ENCODE measurements at regions not wholly inside any gene's neighbourhood (a gene's known extent, or its start where the extent isn't known, plus 50 kb on each side); places are given as distances from the start of the nearest gene placed in this dataset.

- Histone ChIP-seq H3K27ac (ENCODE audit: low read depth in 2 of 2, low read length in 2 of 2) (no peak overlapping the region), H3K4me1 (ENCODE audit: control insufficient read depth in 2 of 2, insufficient read depth in 2 of 2, low read length in 2 of 2) (no peaks in the 10 kb centered on the region), H3K36me3 (ENCODE audit: control insufficient read depth in 2 of 2, insufficient read depth in 2 of 2, low read length in 2 of 2) (no peaks in the 10 kb centered on the region), H3K9ac (ENCODE audit: low read depth in 1 of 2, low read length in 2 of 2) (no peak overlapping the region), H3K27me3 (ENCODE audit: control insufficient read depth in 2 of 2, insufficient read depth in 2 of 2, low read length in 2 of 2) (no peaks in the 10 kb centered on the region), H3K4me3 (ENCODE audit: low read length in 2 of 2) (no peak overlapping the region), H3K9me3 (ENCODE audit: control insufficient read depth in 2 of 2, low read length in 2 of 2) (no peaks in the 10 kb centered on the region)
Measured at GRCh38 chr5:17343675-17344074, 126.2 kb downstream of the BASP1 start.

GRCh38 chr5:17346811-17347210 lies 129.4 kb downstream of the BASP1 start:
- H3K27me3 ChIP-seq (ENCODE audit: control insufficient read depth in 2 of 2, insufficient read depth in 2 of 2, low read length in 2 of 2): no peaks in the 10 kb centered on the region
- H3K9me3 ChIP-seq (ENCODE audit: control insufficient read depth in 2 of 2, low read length in 2 of 2): no peaks in the 10 kb centered on the region
- no peaks in the 10 kb centered on the region for H3K36me3 ChIP-seq (ENCODE audit: control insufficient read depth in 2 of 2, insufficient read depth in 2 of 2, low read length in 2 of 2)
- H3K9ac ChIP-seq (ENCODE audit: low read depth in 1 of 2, low read length in 2 of 2): no peak overlapping the region
- H3K4me3 ChIP-seq (ENCODE audit: low read length in 2 of 2): no peak overlapping the region
- H3K4me1 ChIP-seq (ENCODE audit: control insufficient read depth in 2 of 2, insufficient read depth in 2 of 2, low read length in 2 of 2): no peaks in the 10 kb centered on the region
- H3K27ac ChIP-seq (ENCODE audit: low read depth in 2 of 2, low read length in 2 of 2): no peak overlapping the region

GRCh38 chr5:17352223-17352622 lies 134.8 kb downstream of the BASP1 start:
- Histone ChIP-seq H3K27me3 (ENCODE audit: control insufficient read depth in 2 of 2, insufficient read depth in 2 of 2, low read length in 2 of 2) (no peaks in the 10 kb centered on the region), H3K9ac (ENCODE audit: low read depth in 1 of 2, low read length in 2 of 2) (no peak overlapping the region), H3K9me3 (ENCODE audit: control insufficient read depth in 2 of 2, low read length in 2 of 2) (no peaks in the 10 kb centered on the region), H3K36me3 (ENCODE audit: control insufficient read depth in 2 of 2, insufficient read depth in 2 of 2, low read length in 2 of 2) (no peaks in the 10 kb centered on the region), H3K4me3 (ENCODE audit: low read length in 2 of 2) (no peak overlapping the region), H3K27ac (ENCODE audit: low read depth in 2 of 2, low read length in 2 of 2) (no peak overlapping the region), H3K4me1 (ENCODE audit: control insufficient read depth in 2 of 2, insufficient read depth in 2 of 2, low read length in 2 of 2) (no peaks in the 10 kb centered on the region)

- Histone ChIP-seq H3K27me3 (ENCODE audit: control insufficient read depth in 2 of 2, insufficient read depth in 2 of 2, low read length in 2 of 2) (no peaks in the 10 kb centered on the region), H3K4me3 (ENCODE audit: low read length in 2 of 2) (no peak overlapping the region), H3K9ac (ENCODE audit: low read depth in 1 of 2, low read length in 2 of 2) (no peak overlapping the region), H3K4me1 (ENCODE audit: control insufficient read depth in 2 of 2, insufficient read depth in 2 of 2, low read length in 2 of 2) (no peaks in the 10 kb centered on the region), H3K27ac (ENCODE audit: low read depth in 2 of 2, low read length in 2 of 2) (no peak overlapping the region), H3K36me3 (ENCODE audit: control insufficient read depth in 2 of 2, insufficient read depth in 2 of 2, low read length in 2 of 2) (no peaks in the 10 kb centered on the region), H3K9me3 (ENCODE audit: control insufficient read depth in 2 of 2, low read length in 2 of 2) (no peaks in the 10 kb centered on the region)
Measured at GRCh38 chr5:17354265-17354664, 136.8 kb downstream of the BASP1 start.

GRCh38 chr5:17355586-17356346 lies 138.3 kb downstream of the BASP1 start:
- H3K4me3 ChIP-seq (ENCODE audit: low read length in 2 of 2): no peak overlapping the region
- H3K27ac ChIP-seq (ENCODE audit: low read depth in 2 of 2, low read length in 2 of 2): no peak overlapping the region
- H3K9me3 ChIP-seq (ENCODE audit: control insufficient read depth in 2 of 2, low read length in 2 of 2): no peaks in the 10 kb centered on the region
- H3K36me3 ChIP-seq (ENCODE audit: control insufficient read depth in 2 of 2, insufficient read depth in 2 of 2, low read length in 2 of 2): no peaks in the 10 kb centered on the region
- no peaks in the 10 kb centered on the region for H3K27me3 ChIP-seq (ENCODE audit: control insufficient read depth in 2 of 2, insufficient read depth in 2 of 2, low read length in 2 of 2)
- H3K9ac ChIP-seq (ENCODE audit: low read depth in 1 of 2, low read length in 2 of 2): no peak overlapping the region
- H3K4me1 ChIP-seq (ENCODE audit: control insufficient read depth in 2 of 2, insufficient read depth in 2 of 2, low read length in 2 of 2): no peaks in the 10 kb centered on the region

GRCh38 chr5:17356551-17356950 lies 139.1 kb downstream of the BASP1 start:
- Histone ChIP-seq H3K9me3 (ENCODE audit: control insufficient read depth in 2 of 2, low read length in 2 of 2) (no peaks in the 10 kb centered on the region), H3K27ac (ENCODE audit: low read depth in 2 of 2, low read length in 2 of 2) (no peak overlapping the region), H3K4me3 (ENCODE audit: low read length in 2 of 2) (no peak overlapping the region), H3K4me1 (ENCODE audit: control insufficient read depth in 2 of 2, insufficient read depth in 2 of 2, low read length in 2 of 2) (no peaks in the 10 kb centered on the region), H3K9ac (ENCODE audit: low read depth in 1 of 2, low read length in 2 of 2) (no peak overlapping the region), H3K27me3 (ENCODE audit: control insufficient read depth in 2 of 2, insufficient read depth in 2 of 2, low read length in 2 of 2) (no peaks in the 10 kb centered on the region), H3K36me3 (ENCODE audit: control insufficient read depth in 2 of 2, insufficient read depth in 2 of 2, low read length in 2 of 2) (no peaks in the 10 kb centered on the region)

GRCh38 chr5:17357504-17357903 lies 140.1 kb downstream of the BASP1 start:
- H3K27ac ChIP-seq (ENCODE audit: low read depth in 2 of 2, low read length in 2 of 2): no peak overlapping the region
- H3K4me1 ChIP-seq (ENCODE audit: control insufficient read depth in 2 of 2, insufficient read depth in 2 of 2, low read length in 2 of 2): no peaks in the 10 kb centered on the region
- no peak overlapping the region for H3K9ac ChIP-seq (ENCODE audit: low read depth in 1 of 2, low read length in 2 of 2)
- H3K36me3 ChIP-seq (ENCODE audit: control insufficient read depth in 2 of 2, insufficient read depth in 2 of 2, low read length in 2 of 2): no peaks in the 10 kb centered on the region
- no peaks in the 10 kb centered on the region for H3K9me3 ChIP-seq (ENCODE audit: control insufficient read depth in 2 of 2, low read length in 2 of 2)
- no peaks in the 10 kb centered on the region for H3K27me3 ChIP-seq (ENCODE audit: control insufficient read depth in 2 of 2, insufficient read depth in 2 of 2, low read length in 2 of 2)
- no peak overlapping the region for H3K4me3 ChIP-seq (ENCODE audit: low read length in 2 of 2)

- no peaks in the 10 kb centered on the region for H3K9me3 ChIP-seq (ENCODE audit: control insufficient read depth in 2 of 2, low read length in 2 of 2)
- no peak overlapping the region for H3K27ac ChIP-seq (ENCODE audit: low read depth in 2 of 2, low read length in 2 of 2)
- no peaks in the 10 kb centered on the region for H3K27me3 ChIP-seq (ENCODE audit: control insufficient read depth in 2 of 2, insufficient read depth in 2 of 2, low read length in 2 of 2)
- no peaks in the 10 kb centered on the region for H3K36me3 ChIP-seq (ENCODE audit: control insufficient read depth in 2 of 2, insufficient read depth in 2 of 2, low read length in 2 of 2)
- no peak overlapping the region for H3K9ac ChIP-seq (ENCODE audit: low read depth in 1 of 2, low read length in 2 of 2)
- H3K4me3 ChIP-seq (ENCODE audit: low read length in 2 of 2): no peak overlapping the region
- no peaks in the 10 kb centered on the region for H3K4me1 ChIP-seq (ENCODE audit: control insufficient read depth in 2 of 2, insufficient read depth in 2 of 2, low read length in 2 of 2)
Measured at GRCh38 chr5:17358031-17358430, 140.0 kb upstream of the TAF11L2 start.

- no peaks in the 10 kb centered on the region for H3K9me3 ChIP-seq (ENCODE audit: control insufficient read depth in 2 of 2, low read length in 2 of 2)
- H3K9ac ChIP-seq (ENCODE audit: low read depth in 1 of 2, low read length in 2 of 2): no peak overlapping the region
- no peaks in the 10 kb centered on the region for H3K27me3 ChIP-seq (ENCODE audit: control insufficient read depth in 2 of 2, insufficient read depth in 2 of 2, low read length in 2 of 2)
- no peaks in the 10 kb centered on the region for H3K4me1 ChIP-seq (ENCODE audit: control insufficient read depth in 2 of 2, insufficient read depth in 2 of 2, low read length in 2 of 2)
- no peaks in the 10 kb centered on the region for H3K36me3 ChIP-seq (ENCODE audit: control insufficient read depth in 2 of 2, insufficient read depth in 2 of 2, low read length in 2 of 2)
- H3K27ac ChIP-seq (ENCODE audit: low read depth in 2 of 2, low read length in 2 of 2): no peak overlapping the region
- no peak overlapping the region for H3K4me3 ChIP-seq (ENCODE audit: low read length in 2 of 2)
Measured at GRCh38 chr5:17359451-17360011, 138.5 kb upstream of the TAF11L2 start.

GRCh38 chr5:17360879-17361278 lies 137.2 kb upstream of the TAF11L2 start:
- Histone ChIP-seq H3K27me3 (ENCODE audit: control insufficient read depth in 2 of 2, insufficient read depth in 2 of 2, low read length in 2 of 2) (peaks cover 0 to 2% of the 10 kb centered on the region in 2 donors), H3K27ac (ENCODE audit: low read depth in 2 of 2, low read length in 2 of 2) (no peak overlapping the region), H3K9ac (ENCODE audit: low read depth in 1 of 2, low read length in 2 of 2) (no peak overlapping the region), H3K9me3 (ENCODE audit: control insufficient read depth in 2 of 2, low read length in 2 of 2) (no peaks in the 10 kb centered on the region), H3K36me3 (ENCODE audit: control insufficient read depth in 2 of 2, insufficient read depth in 2 of 2, low read length in 2 of 2) (no peaks in the 10 kb centered on the region), H3K4me1 (ENCODE audit: control insufficient read depth in 2 of 2, insufficient read depth in 2 of 2, low read length in 2 of 2) (no peaks in the 10 kb centered on the region), H3K4me3 (ENCODE audit: low read length in 2 of 2) (no peak overlapping the region)
